ENCODE measurements at regions not wholly inside any gene's neighbourhood (a gene's known extent, or its start where the extent isn't known, plus 50 kb on each side); places are given as distances from the start of the nearest gene placed in this dataset.

DNA sequence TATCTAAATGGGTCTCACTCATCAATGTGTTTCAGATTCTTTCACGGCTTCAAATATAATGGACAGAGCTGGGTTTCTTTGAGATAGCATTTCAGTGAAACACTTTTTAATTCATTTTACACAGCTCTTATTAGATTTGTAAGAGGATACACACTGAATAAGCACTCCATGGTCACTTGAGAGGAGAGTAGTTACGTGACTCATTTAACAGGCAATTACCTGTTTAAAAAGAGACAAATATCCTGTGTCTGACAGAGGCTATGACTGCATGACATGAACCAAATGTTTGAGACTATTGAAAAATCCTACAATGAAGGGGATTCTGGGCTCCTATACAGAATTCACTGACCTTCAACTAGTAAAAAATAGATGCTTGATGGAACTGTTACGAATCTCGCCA lies 786.9 kb downstream of the EPHA4 start:
- no peak for TF ChIP-seq SMC3 (IDR thresholded peaks at IDR 0.05; ENCODE audit: low read length)
- TF ChIP-seq TAF1 (CRISPR knock-in tag; IDR thresholded peaks at IDR 0.05), result no peak
- no peak for TF ChIP-seq ZMYM3 (CRISPR knock-in tag; IDR thresholded peaks at IDR 0.05)
- TF ChIP-seq ZNF501 (CRISPR knock-in tag; IDR thresholded peaks at IDR 0.05), result no peak
- TF ChIP-seq, protein P1, sequence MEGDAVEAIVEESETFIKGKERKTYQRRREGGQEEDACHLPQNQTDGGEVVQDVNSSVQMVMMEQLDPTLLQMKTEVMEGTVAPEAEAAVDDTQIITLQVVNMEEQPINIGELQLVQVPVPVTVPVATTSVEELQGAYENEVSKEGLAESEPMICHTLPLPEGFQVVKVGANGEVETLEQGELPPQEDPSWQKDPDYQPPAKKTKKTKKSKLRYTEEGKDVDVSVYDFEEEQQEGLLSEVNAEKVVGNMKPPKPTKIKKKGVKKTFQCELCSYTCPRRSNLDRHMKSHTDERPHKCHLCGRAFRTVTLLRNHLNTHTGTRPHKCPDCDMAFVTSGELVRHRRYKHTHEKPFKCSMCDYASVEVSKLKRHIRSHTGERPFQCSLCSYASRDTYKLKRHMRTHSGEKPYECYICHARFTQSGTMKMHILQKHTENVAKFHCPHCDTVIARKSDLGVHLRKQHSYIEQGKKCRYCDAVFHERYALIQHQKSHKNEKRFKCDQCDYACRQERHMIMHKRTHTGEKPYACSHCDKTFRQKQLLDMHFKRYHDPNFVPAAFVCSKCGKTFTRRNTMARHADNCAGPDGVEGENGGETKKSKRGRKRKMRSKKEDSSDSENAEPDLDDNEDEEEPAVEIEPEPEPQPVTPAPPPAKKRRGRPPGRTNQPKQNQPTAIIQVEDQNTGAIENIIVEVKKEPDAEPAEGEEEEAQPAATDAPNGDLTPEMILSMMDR (CRISPR knock-in tag; IDR thresholded peaks at IDR 0.05), result no peak
- no peak for TF ChIP-seq TBP (CRISPR knock-in tag; IDR thresholded peaks at IDR 0.05)
- no peak for TF ChIP-seq ATF1 (CRISPR knock-in tag; IDR thresholded peaks at IDR 0.05)
- TF ChIP-seq TBL1XR1 (IDR thresholded peaks at IDR 0.05; ENCODE audit: borderline replicate concordance, low read length, partially characterized antibody), result no peak
